ENCODE measurements at regions not wholly inside any gene's neighbourhood (a gene's known extent, or its start where the extent isn't known, plus 50 kb on each side); places are given as distances from the start of the nearest gene placed in this dataset.

DNA sequence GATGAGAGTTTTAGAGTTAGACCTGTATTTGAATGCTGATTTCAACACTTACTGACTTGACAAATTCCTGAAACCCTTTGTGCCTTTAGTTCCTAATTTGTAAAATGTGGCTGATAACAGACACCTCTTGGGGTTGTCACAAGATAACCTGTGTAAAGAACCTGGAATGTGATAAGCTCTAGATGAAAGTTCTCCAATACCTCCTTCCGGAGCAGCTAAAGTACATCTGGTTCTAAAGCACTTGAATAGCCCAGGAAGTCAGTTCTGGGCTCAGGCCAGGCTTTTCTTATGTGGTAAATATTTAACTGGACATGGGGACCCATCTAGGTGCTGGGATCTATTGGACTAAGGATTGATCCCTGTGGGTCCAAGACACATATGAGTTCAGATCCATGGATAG lies 310.8 kb upstream of the ADAMTSL1 start:
- in situ Hi-C loops (cut with HindIII; ENCODE audit: low pct_ligation_motif_present, low sequenced_read_pairs), result no loop called here
- DNase-seq, result no peak
- Histone ChIP-seq H3K27me3 (replicated peaks) (no peaks in the 10 kb centered on the region), H3K4me3 (ENCODE audit: low read depth, low read length) (no peak overlapping the region), H3K27ac (no peak overlapping the region), H3K36me3 (replicated peaks) (no peaks in the 10 kb centered on the region)
- TF ChIP-seq CTCF (IDR thresholded peaks at IDR 0.05; ENCODE audit: low read depth, low read length, missing control alignments), result no peak

DNA sequence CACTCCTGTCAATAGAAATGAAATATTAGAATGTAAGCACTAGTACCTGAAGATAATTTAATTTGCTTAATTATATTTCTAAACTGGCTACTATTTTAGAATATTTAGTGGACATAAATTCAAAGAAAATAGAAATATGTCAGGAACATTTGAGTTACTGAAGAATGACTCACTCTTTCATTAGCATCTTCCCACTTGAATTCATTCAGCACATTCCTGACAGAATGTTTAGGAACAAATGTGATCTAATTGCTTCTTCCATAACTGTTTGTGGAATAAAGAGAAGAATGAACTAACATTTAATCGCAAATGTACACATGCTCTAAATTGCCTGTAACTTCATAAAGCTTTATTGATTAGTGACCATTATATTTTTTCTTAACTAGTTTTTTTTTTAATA lies 306.2 kb upstream of the ADAMTSL1 start:
- no peaks in the 10 kb centered on the region for H3K27me3 ChIP-seq (replicated peaks)
- no peaks in the 10 kb centered on the region for H3K36me3 ChIP-seq (replicated peaks)
- TF ChIP-seq CTCF (IDR thresholded peaks at IDR 0.05; ENCODE audit: low read depth, low read length, missing control alignments), result no peak
- no peak overlapping the region for H3K27ac ChIP-seq
- H3K4me3 ChIP-seq (ENCODE audit: low read depth, low read length), result no peak overlapping the region
- in situ Hi-C loops (cut with HindIII; ENCODE audit: low pct_ligation_motif_present, low sequenced_read_pairs), result no loop called here
- no peak for DNase-seq

DNA sequence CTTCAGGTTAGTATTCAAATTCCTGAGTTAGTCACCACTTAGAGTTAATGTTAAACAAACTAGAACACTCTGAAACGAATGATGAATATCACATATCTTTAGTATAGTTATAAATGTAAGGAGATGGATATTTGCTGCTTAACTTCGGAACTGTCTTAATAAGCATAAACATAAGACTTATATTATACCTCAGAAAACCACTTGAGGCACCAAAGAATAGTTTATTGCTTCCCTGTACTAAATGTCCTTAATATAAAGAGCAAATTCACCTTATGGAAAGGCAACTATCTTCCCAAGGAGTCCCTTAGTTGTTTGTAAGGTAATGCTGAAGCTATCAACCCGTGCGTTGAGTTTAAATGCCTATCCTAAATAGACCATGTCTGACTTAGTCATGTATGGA lies 300.0 kb upstream of the ADAMTSL1 start:
- H3K4me3 ChIP-seq (ENCODE audit: low read depth, low read length), result no peak overlapping the region
- TF ChIP-seq CTCF (IDR thresholded peaks at IDR 0.05; ENCODE audit: low read depth, low read length, missing control alignments), result no peak
- no peaks in the 10 kb centered on the region for H3K27me3 ChIP-seq (replicated peaks)
- H3K36me3 ChIP-seq (replicated peaks), result no peaks in the 10 kb centered on the region
- in situ Hi-C loops (cut with HindIII; ENCODE audit: low pct_ligation_motif_present, low sequenced_read_pairs), result no loop called here
- no peak overlapping the region for H3K27ac ChIP-seq
- DNase-seq, result no peak

- no peak overlapping the region for H3K4me3 ChIP-seq (ENCODE audit: low read depth, low read length)
- no peaks in the 10 kb centered on the region for H3K27me3 ChIP-seq (replicated peaks)
- in situ Hi-C loops (cut with HindIII; ENCODE audit: low pct_ligation_motif_present, low sequenced_read_pairs), result no loop called here
- no peak for DNase-seq
- no peaks in the 10 kb centered on the region for H3K36me3 ChIP-seq (replicated peaks)
- TF ChIP-seq CTCF (IDR thresholded peaks at IDR 0.05; ENCODE audit: low read depth, low read length, missing control alignments), result no peak
- no peak overlapping the region for H3K27ac ChIP-seq
These were observed 291.3 kb upstream of the ADAMTSL1 start for GRCh38 chr9:18182636-18183035.

- Histone ChIP-seq H3K27me3 (replicated peaks) (no peaks in the 10 kb centered on the region), H3K4me3 (ENCODE audit: low read depth, low read length) (no peak overlapping the region), H3K27ac (no peak overlapping the region), H3K36me3 (replicated peaks) (no peaks in the 10 kb centered on the region)
- in situ Hi-C loops (cut with HindIII; ENCODE audit: low pct_ligation_motif_present, low sequenced_read_pairs), result no loop called here
- no peak for DNase-seq
- no peak for TF ChIP-seq CTCF (IDR thresholded peaks at IDR 0.05; ENCODE audit: low read depth, low read length, missing control alignments)
These were observed 290.0 kb upstream of the ADAMTSL1 start for GRCh38 chr9:18183974-18184373.

DNA sequence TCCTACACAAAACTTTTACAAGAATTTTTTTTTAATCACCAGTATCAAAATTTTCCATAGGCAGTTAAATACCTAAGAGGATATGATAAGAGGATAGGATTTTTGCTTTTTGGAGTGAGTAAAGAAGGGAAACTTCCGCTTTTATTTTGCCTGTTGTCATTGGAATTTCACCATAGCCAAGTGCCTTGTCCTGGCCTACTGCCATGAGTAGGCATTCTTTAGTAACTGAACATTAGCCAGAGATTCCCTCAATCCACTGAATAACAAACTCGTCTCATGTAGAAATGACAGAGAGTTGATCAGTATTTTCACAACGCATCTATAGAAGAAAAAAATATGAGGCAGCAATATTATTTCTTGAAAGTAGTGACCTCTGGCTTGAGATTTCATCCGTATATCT lies 289.6 kb upstream of the ADAMTSL1 start:
- H3K4me3 ChIP-seq (ENCODE audit: low read depth, low read length), result no peak overlapping the region
- in situ Hi-C loops (cut with HindIII; ENCODE audit: low pct_ligation_motif_present, low sequenced_read_pairs), result no loop called here
- no peak overlapping the region for H3K27ac ChIP-seq
- no peak for DNase-seq
- no peaks in the 10 kb centered on the region for H3K27me3 ChIP-seq (replicated peaks)
- no peak for TF ChIP-seq CTCF (IDR thresholded peaks at IDR 0.05; ENCODE audit: low read depth, low read length, missing control alignments)
- H3K36me3 ChIP-seq (replicated peaks), result no peaks in the 10 kb centered on the region
